Endodermal cell (in vitro differentiated cells): ENCODE measurements at regions not wholly inside any gene's neighbourhood (a gene's known extent, or its start where the extent isn't known, plus 50 kb on each side); places are given as distances from the start of the nearest gene placed in this dataset.

Source experiments
- DNase-seq: peaks from one replicate; pipeline ENCODE4 v3.0.0-alpha.2; 2017
- H3K27ac ChIP-seq: 2 replicates; pipeline ENCODE4 v1.5.1; 2013; ENCODE audit warnings: mild to moderate bottlenecking, low read depth, low read length, moderate library complexity
- H3K27me3 ChIP-seq: 2 replicates; pipeline ENCODE4 v1.6.1; 2013; ENCODE audit warnings: mild to moderate bottlenecking, low read length, moderate library complexity; ENCODE audit not compliant: insufficient read depth, control insufficient read depth, poor library complexity, severe bottlenecking
- H3K36me3 ChIP-seq: 2 replicates; pipeline ENCODE4 v1.7.0; 2013; ENCODE audit warnings: mild to moderate bottlenecking, low read length, moderate library complexity; ENCODE audit not compliant: control insufficient read depth, insufficient read depth
- H3K4me1 ChIP-seq: one replicate; pipeline ENCODE4 v1.7.0; 2013; ENCODE audit warnings: low read length; ENCODE audit not compliant: control insufficient read depth, insufficient read depth
- H3K4me3 ChIP-seq: 2 replicates; pipeline ENCODE4 v1.5.1; 2013; ENCODE audit warnings: mild to moderate bottlenecking, low read length, moderate library complexity
- H3K9ac ChIP-seq: 2 replicates; pipeline ENCODE4 v1.6.1; 2013; ENCODE audit warnings: mild to moderate bottlenecking, low read length, moderate library complexity; ENCODE audit not compliant: poor library complexity, severe bottlenecking; ENCODE audit errors: extremely low read depth
- H3K9me3 ChIP-seq: 2 replicates; pipeline ENCODE4 v1.6.1; 2013; ENCODE audit warnings: mild to moderate bottlenecking, low read length, moderate library complexity; ENCODE audit not compliant: control insufficient read depth
- H3K27ac Mint-ChIP-seq: 2 replicates; pipeline ENCODE4 v1.8.0; 2020; ENCODE audit warnings: mixed read lengths
- H3K27me3 Mint-ChIP-seq: 2 replicates; pipeline ENCODE4 v1.8.0; 2021; ENCODE audit warnings: mild to moderate bottlenecking, mixed read lengths; ENCODE audit not compliant: insufficient read depth
- H3K36me3 Mint-ChIP-seq: 2 replicates; pipeline ENCODE4 v1.8.0; 2020; ENCODE audit warnings: low read depth, mixed read lengths
- H3K4me1 Mint-ChIP-seq: 2 replicates; pipeline ENCODE4 v1.8.0; 2020; ENCODE audit warnings: mixed read lengths
- H3K4me3 Mint-ChIP-seq: 2 replicates; pipeline ENCODE4 v1.8.0; 2020; ENCODE audit warnings: mild to moderate bottlenecking, moderate library complexity, mixed read lengths
- H3K9me3 Mint-ChIP-seq: 2 replicates; pipeline ENCODE4 v1.8.0; 2020; ENCODE audit warnings: mild to moderate bottlenecking, mixed read lengths
- WGBS, 2 experiments: methylation state at CpG; one replicate each; pipeline versions ENCODE4 v1.1.5 to v1.1.7; 2013; ENCODE audit warnings: missing lambda C conversion rate in 2 of 2, mixed read lengths in 1 of 2; ENCODE audit not compliant: insufficient coverage in 1 of 2, insufficient read length in 1 of 2; 5-methylcytosine and 5-hydroxymethylcytosine counted together
- TF ChIP-seq, protein P1 (sequence below): fragments of 200-600 bp; sonication (generic); conservative IDR thresholded peaks from 2 replicates; pipeline ENCODE4 v1.5.0; 2021; ENCODE audit warnings: antibody characterized with exemption, mild to moderate bottlenecking

DNA sequence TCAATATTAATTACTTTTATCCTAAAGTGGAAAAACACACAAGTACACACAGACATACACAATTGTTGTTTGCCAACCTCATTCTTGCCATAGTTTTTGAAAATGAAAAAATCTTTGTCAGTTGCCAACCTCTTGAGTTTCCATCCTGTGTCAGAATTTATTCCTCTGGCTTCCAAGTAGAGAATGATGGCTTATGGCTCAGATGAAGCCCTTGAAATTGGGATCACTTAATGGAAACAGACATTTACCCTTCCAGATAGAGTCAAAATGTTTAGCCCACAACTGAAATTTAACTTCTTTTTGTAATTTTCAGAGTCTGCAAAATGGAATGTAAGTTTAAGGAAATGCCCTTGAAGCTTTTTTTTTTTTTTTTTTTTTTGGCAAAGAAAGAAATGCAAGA, 321.6 kb upstream of the TNP1 start:
- H3K4me1 ChIP-seq: no peaks in the 10 kb centered on the region
- H3K27ac ChIP-seq: no peak overlapping the region
- TF ChIP-seq, protein P1, sequence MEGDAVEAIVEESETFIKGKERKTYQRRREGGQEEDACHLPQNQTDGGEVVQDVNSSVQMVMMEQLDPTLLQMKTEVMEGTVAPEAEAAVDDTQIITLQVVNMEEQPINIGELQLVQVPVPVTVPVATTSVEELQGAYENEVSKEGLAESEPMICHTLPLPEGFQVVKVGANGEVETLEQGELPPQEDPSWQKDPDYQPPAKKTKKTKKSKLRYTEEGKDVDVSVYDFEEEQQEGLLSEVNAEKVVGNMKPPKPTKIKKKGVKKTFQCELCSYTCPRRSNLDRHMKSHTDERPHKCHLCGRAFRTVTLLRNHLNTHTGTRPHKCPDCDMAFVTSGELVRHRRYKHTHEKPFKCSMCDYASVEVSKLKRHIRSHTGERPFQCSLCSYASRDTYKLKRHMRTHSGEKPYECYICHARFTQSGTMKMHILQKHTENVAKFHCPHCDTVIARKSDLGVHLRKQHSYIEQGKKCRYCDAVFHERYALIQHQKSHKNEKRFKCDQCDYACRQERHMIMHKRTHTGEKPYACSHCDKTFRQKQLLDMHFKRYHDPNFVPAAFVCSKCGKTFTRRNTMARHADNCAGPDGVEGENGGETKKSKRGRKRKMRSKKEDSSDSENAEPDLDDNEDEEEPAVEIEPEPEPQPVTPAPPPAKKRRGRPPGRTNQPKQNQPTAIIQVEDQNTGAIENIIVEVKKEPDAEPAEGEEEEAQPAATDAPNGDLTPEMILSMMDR: no peak
- H3K36me3 ChIP-seq: no peaks in the 10 kb centered on the region
- Mint-ChIP-seq H3K4me1 (no peaks in the 10 kb centered on the region), H3K27ac (no peak overlapping the region), H3K9me3 (peaks cover 15% of the 10 kb centered on the region), H3K36me3 (no peaks in the 10 kb centered on the region), H3K4me3 (no peak overlapping the region), H3K27me3 (peaks cover 13% of the 10 kb centered on the region)
- DNase-seq: no peak
- no peak overlapping the region for H3K4me3 ChIP-seq
- H3K9ac ChIP-seq: no peak overlapping the region
- no peaks in the 10 kb centered on the region for H3K27me3 ChIP-seq
- H3K9me3 ChIP-seq: peaks cover 23% of the 10 kb centered on the region

DNA sequence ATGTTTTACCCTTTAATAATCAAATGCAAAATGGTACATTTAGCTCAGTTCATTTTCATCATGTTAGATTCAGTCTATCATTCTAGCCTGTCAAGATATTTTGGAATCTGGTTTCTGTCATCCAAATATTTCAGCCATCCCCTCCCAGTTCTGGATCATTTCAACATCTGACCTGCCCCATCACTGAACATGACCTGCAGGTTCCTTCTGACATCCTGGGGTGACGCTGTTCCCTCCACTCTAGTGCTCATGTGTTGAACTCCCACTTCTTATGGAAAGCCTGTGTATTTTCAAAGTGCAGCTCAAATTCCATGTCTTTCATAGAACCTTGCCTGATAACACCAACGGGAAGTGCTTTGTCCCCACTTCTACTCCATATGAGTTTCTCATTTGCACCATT, 320.0 kb upstream of the TNP1 start:
- H3K27ac ChIP-seq: no peak overlapping the region
- no peaks in the 10 kb centered on the region for H3K4me1 ChIP-seq
- TF ChIP-seq, protein P1: no peak
- H3K9me3 Mint-ChIP-seq: peaks cover 29% of the 10 kb centered on the region
- peaks cover 11% of the 10 kb centered on the region for H3K27me3 Mint-ChIP-seq
- H3K36me3 Mint-ChIP-seq: no peaks in the 10 kb centered on the region
- DNase-seq: no peak
- WGBS, 2 experiments: 91 to 100% methylated on average over 1 to 2 of the region's 2 CpGs
- no peaks in the 10 kb centered on the region for H3K36me3 ChIP-seq
- H3K9me3 ChIP-seq: peaks cover 39% of the 10 kb centered on the region
- H3K27me3 ChIP-seq: no peaks in the 10 kb centered on the region
- H3K9ac ChIP-seq: no peak overlapping the region
- H3K4me1 Mint-ChIP-seq: no peaks in the 10 kb centered on the region
- no peak overlapping the region for H3K4me3 ChIP-seq
- no peak overlapping the region for H3K27ac Mint-ChIP-seq
- H3K4me3 Mint-ChIP-seq: no peak overlapping the region

DNA sequence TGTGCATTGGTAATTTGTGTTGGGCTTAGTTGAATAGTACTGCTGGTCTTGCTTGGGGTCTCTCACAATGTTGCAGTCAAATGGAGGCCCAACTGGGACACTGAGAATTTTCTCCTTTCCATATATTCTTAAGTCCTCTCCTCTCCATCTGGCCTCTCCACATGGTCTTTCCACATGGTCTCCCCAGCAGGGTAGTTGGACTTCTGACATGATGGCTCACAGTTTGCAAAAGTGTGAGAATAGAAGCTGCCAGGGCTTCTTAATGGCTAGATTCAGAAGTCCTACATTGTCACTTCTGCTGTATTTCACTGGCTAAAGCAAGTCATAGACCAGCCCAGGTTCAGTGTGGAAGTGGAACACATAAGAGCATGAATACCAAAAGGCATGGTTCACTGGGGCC, 318.5 kb upstream of the TNP1 start:
- no peak for DNase-seq
- H3K4me1 Mint-ChIP-seq: no peaks in the 10 kb centered on the region
- no peak overlapping the region for H3K9ac ChIP-seq
- H3K27me3 Mint-ChIP-seq: peaks cover 11% of the 10 kb centered on the region
- H3K9me3 ChIP-seq: peaks cover 43% of the 10 kb centered on the region
- peaks cover 29% of the 10 kb centered on the region for H3K9me3 Mint-ChIP-seq
- H3K4me3 Mint-ChIP-seq: no peak overlapping the region
- H3K4me1 ChIP-seq: no peaks in the 10 kb centered on the region
- H3K27ac ChIP-seq: no peak overlapping the region
- H3K27ac Mint-ChIP-seq: no peak overlapping the region
- H3K36me3 Mint-ChIP-seq: no peaks in the 10 kb centered on the region
- TF ChIP-seq, protein P1: no peak
- H3K27me3 ChIP-seq: no peaks in the 10 kb centered on the region
- no peaks in the 10 kb centered on the region for H3K36me3 ChIP-seq
- no peak overlapping the region for H3K4me3 ChIP-seq
